IMR-90 (cell line): ENCODE measurements at regions not wholly inside any gene's neighbourhood (a gene's known extent, or its start where the extent isn't known, plus 50 kb on each side); places are given as distances from the start of the nearest gene placed in this dataset.
"Not testable (repeated sequence)": the region's sequence is repeated elsewhere in the genome, so short reads cannot be mapped to it uniquely, and the experiment has no call there.

ENCODE experiments used
- ATAC-seq: fragments of 200-7000 bp; cut with Tn5 transposase; 2 replicates; pipeline ENCODE4 v1.9.1; 2020; ENCODE audit warnings: low read depth, mild to moderate bottlenecking, moderate library complexity
- BruUV-seq: library from RNA; stranded (reverse); fragments of 400-500 nt; replicated peaks from 2 replicates; lab custom pipeline; 2021; lab: Mats Ljungman, UMichigan
- CTCF ChIA-PET: fragments of 300-600 bp; formaldehyde crosslinking; extraction: SDS; loops from one replicate; lab custom pipeline; 2021; ENCODE audit warnings: antibody characterized with exemption; lab: Yijun Ruan, JAX
- POLR2A ChIA-PET: fragments of 300-600 bp; sonication (Branson Sonifier 250); formaldehyde crosslinking; loops from one replicate; lab custom pipeline; 2022; ENCODE audit warnings: antibody characterized with exemption; ENCODE audit not compliant: unreplicated experiment; lab: Charles Lee
- DNase-seq: peaks from one replicate; pipeline ENCODE4 v3.0.0; 2013
- H2AFZ ChIP-seq: replicated peaks from 2 replicates; pipeline ENCODE3; 2013; ENCODE audit warnings: low read length, mild to moderate bottlenecking; ENCODE audit not compliant: poor library complexity
- H2AK5ac ChIP-seq: 2 replicates; pipeline ENCODE4 v1.6.1; 2013; ENCODE audit warnings: low read depth, low read length, inconsistent platforms
- H2AK9ac ChIP-seq: replicated peaks from 2 replicates; pipeline ENCODE3; 2013; ENCODE audit warnings: mild to moderate bottlenecking, low read depth, low read length, moderate library complexity; ENCODE audit not compliant: poor library complexity
- H2BK120ac ChIP-seq: 2 replicates; pipeline ENCODE4 v1.6.1; 2013; ENCODE audit warnings: low read depth, low read length, inconsistent platforms
- H2BK15ac ChIP-seq: 3 replicates; pipeline ENCODE4 v1.6.1; 2013; ENCODE audit warnings: low read depth, low read length, inconsistent platforms
- H2BK20ac ChIP-seq: 2 replicates; pipeline ENCODE4 v1.6.1; 2013; ENCODE audit warnings: low read depth, mild to moderate bottlenecking, inconsistent platforms, low read length, moderate library complexity
- H2BK5ac ChIP-seq: 2 replicates; pipeline ENCODE4 v1.6.1; 2013; ENCODE audit warnings: mild to moderate bottlenecking, low read depth, low read length, inconsistent platforms; ENCODE audit not compliant: poor library complexity, severe bottlenecking
- H3K14ac ChIP-seq: replicated peaks from 2 replicates; pipeline ENCODE4 v1.6.1; 2013; ENCODE audit warnings: low read depth, low read length, inconsistent platforms
- H3K18ac ChIP-seq: 2 replicates; pipeline ENCODE4 v1.6.1; 2013; ENCODE audit warnings: low read depth, low read length, control low read depth
- H3K23ac ChIP-seq: 2 replicates; pipeline ENCODE4 v1.6.1; 2013; ENCODE audit warnings: low read depth, low read length, inconsistent platforms
- H3K27ac ChIP-seq: 2 replicates; pipeline ENCODE4 v1.5.1; 2013; ENCODE audit warnings: mild to moderate bottlenecking, control low read depth, low read length; ENCODE audit not compliant: insufficient read depth
- H3K27me3 ChIP-seq: 2 replicates; pipeline ENCODE4 v1.6.1; 2013; ENCODE audit warnings: low read length; ENCODE audit not compliant: control insufficient read depth, insufficient read depth
- H3K36me3 ChIP-seq: 2 replicates; pipeline ENCODE4 v1.6.1; 2013; ENCODE audit warnings: low read length, mixed read lengths; ENCODE audit not compliant: control insufficient read depth, insufficient read depth
- H3K4ac ChIP-seq: 2 replicates; pipeline ENCODE4 v1.6.1; 2013; ENCODE audit warnings: low read depth, low read length, inconsistent platforms
- H3K4me1 ChIP-seq: 2 replicates; pipeline ENCODE4 v1.6.1; 2013; ENCODE audit warnings: low read length, mixed read lengths; ENCODE audit not compliant: control insufficient read depth, insufficient read depth
- H3K4me2 ChIP-seq: 2 replicates; pipeline ENCODE4 v1.6.1; 2013; ENCODE audit warnings: low read depth, mild to moderate bottlenecking, control low read depth, low read length, moderate library complexity
- H3K4me3 ChIP-seq: 2 replicates; pipeline ENCODE4 v1.5.1; 2013; ENCODE audit warnings: low read depth, mild to moderate bottlenecking, control low read depth, low read length, moderate library complexity; ENCODE audit not compliant: insufficient read depth
- H3K56ac ChIP-seq: 2 replicates; pipeline ENCODE4 v1.6.1; 2013; ENCODE audit warnings: low read length, inconsistent platforms; ENCODE audit not compliant: insufficient read depth; ENCODE audit errors: extremely low read depth
- H3K79me1 ChIP-seq, 2 experiments: 2 replicates each; pipeline ENCODE4 v1.6.1; 2013; ENCODE audit warnings: low read length in 2 of 2, inconsistent platforms in 1 of 2, low read depth in 1 of 2
- H3K9ac ChIP-seq: 2 replicates; pipeline ENCODE4 v1.6.1; 2013; ENCODE audit warnings: low read depth, low read length, control low read depth
- H3K9me1 ChIP-seq: 2 replicates; pipeline ENCODE4 v1.6.1; 2013; ENCODE audit warnings: low read length, inconsistent platforms; ENCODE audit not compliant: insufficient read depth
- H3K9me3 ChIP-seq: 2 replicates; pipeline ENCODE4 v1.6.1; 2013; ENCODE audit warnings: low read length; ENCODE audit not compliant: control insufficient read depth, insufficient read depth
- H4K20me1 ChIP-seq: 2 replicates; pipeline ENCODE4 v1.6.1; 2013; ENCODE audit warnings: low read length, inconsistent platforms; ENCODE audit not compliant: insufficient read depth
- H4K5ac ChIP-seq: 2 replicates; pipeline ENCODE4 v1.6.1; 2013; ENCODE audit warnings: mild to moderate bottlenecking, low read depth, low read length, control low read depth
- H4K8ac ChIP-seq, 2 experiments: 2 replicates each; pipeline ENCODE4 v1.6.1; 2013; ENCODE audit warnings: low read depth in 2 of 2, low read length in 2 of 2, control low read depth in 1 of 2, inconsistent platforms in 1 of 2
- H4K91ac ChIP-seq: 2 replicates; pipeline ENCODE4 v1.6.1; 2013; ENCODE audit warnings: low read depth, low read length, inconsistent platforms; ENCODE audit not compliant: insufficient read depth
- WGBS, 2 experiments: methylation state at CpG; one replicate each; pipeline versions ENCODE4 v1.1.5 to v1.1.7; 2013; ENCODE audit warnings: missing lambda C conversion rate in 2 of 2; ENCODE audit not compliant: insufficient read length in 1 of 2; ENCODE audit errors: extremely low coverage in 2 of 2; 5-methylcytosine and 5-hydroxymethylcytosine counted together
- dilution Hi-C: fragments of 300-500 bp; cut with HindIII; formaldehyde crosslinking; loops from one replicate; pipeline ENCODE4 v1.14.3; 2018; ENCODE audit warnings: low sequenced_read_pairs; ENCODE audit not compliant: unreplicated experiment
- in situ Hi-C: fragments of 300-500 bp; cut with MboI; formaldehyde crosslinking; loops from 3 replicates; pipeline ENCODE4 v1.14.3; 2019; ENCODE audit warnings: low sequenced_read_pairs, inconsistent platforms, mixed read lengths
- intact Hi-C: fragments of 100-400 bp; cut with micrococcal nuclease; formaldehyde crosslinking; loops from 2 replicates; pipeline ENCODE4 v1.10.0; 2022

- dilution Hi-C loops, H3K79me1 ChIP-seq, in situ Hi-C loops, intact Hi-C loops, H3K14ac ChIP-seq, H3K27me3 ChIP-seq, H4K20me1 ChIP-seq, H3K4me1 ChIP-seq, H3K27ac ChIP-seq, H4K91ac ChIP-seq, H4K5ac ChIP-seq, H3K4me3 ChIP-seq, H3K23ac ChIP-seq, H2AFZ ChIP-seq, POLR2A ChIA-PET, H3K9ac ChIP-seq, BruUV-seq, H3K36me3 ChIP-seq, H3K9me3 ChIP-seq, H3K56ac ChIP-seq, H3K4ac ChIP-seq, CTCF ChIA-PET, H2AK9ac ChIP-seq, H2BK15ac ChIP-seq, H2BK5ac ChIP-seq, H3K18ac ChIP-seq, H3K4me2 ChIP-seq, H2BK20ac ChIP-seq, H4K8ac ChIP-seq, ATAC-seq, H3K9me1 ChIP-seq, H2BK120ac ChIP-seq, DNase-seq, H2AK5ac ChIP-seq: not testable (repeated sequence)
- WGBS, 2 experiments: no CpG with 5 or more reads among the region's 4 CpGs
Observed at GRCh38 chr1:234794452-234794851, 184.5 kb upstream of the IRF2BP2 start.

- ATAC-seq, dilution Hi-C loops, H3K9ac ChIP-seq, H4K91ac ChIP-seq, H3K23ac ChIP-seq, H3K9me1 ChIP-seq, H3K18ac ChIP-seq, H2BK120ac ChIP-seq, H2AK9ac ChIP-seq, H3K14ac ChIP-seq, H3K27me3 ChIP-seq, POLR2A ChIA-PET, H3K56ac ChIP-seq, H3K4ac ChIP-seq, in situ Hi-C loops, H2BK5ac ChIP-seq, H2BK15ac ChIP-seq, BruUV-seq, CTCF ChIA-PET, H3K4me1 ChIP-seq, H2AK5ac ChIP-seq, DNase-seq, H3K9me3 ChIP-seq, H3K4me3 ChIP-seq, intact Hi-C loops, H4K8ac ChIP-seq, H3K36me3 ChIP-seq, H4K5ac ChIP-seq, H2BK20ac ChIP-seq, H4K20me1 ChIP-seq, H2AFZ ChIP-seq, H3K4me2 ChIP-seq, H3K27ac ChIP-seq, H3K79me1 ChIP-seq: not testable (repeated sequence)
- WGBS, 2 experiments: no CpG with 5 or more reads among the region's 5 CpGs
Observed at GRCh38 chr1:234793924-234794323, 183.9 kb upstream of the IRF2BP2 start.
